ENCODE measurements at regions not wholly inside any gene's neighbourhood (a gene's known extent, or its start where the extent isn't known, plus 50 kb on each side); places are given as distances from the start of the nearest gene placed in this dataset.

DNA sequence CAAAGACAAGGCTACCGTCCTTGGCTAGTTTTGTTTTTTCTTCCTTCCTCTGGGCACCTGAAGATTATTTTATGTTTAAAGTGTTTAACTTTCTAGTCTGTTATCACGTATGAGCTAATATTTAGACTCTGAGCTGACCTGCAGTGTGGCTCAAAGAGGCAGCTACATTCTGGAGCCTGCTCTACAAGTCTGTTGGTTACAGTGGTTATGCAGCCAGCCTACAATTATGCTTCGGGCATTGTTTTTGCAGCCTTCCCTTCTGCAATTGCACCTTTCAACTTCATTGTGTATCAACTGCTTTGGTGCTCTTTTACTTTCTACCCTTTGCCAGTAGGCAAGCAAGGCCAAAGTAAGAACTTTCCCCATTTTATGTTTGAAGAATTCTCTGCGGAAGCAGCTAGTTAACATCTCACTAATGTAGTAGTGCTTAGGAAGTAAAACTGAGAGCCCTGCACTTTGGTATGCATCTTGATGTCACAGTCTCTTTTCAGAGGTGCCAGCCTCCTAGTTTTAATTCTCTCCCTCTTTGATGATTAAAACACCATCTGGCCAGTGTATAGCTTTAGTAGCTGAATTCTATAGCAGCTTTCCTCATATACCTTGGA is 322.1 kb downstream of the FAM170A start:
- TF ChIP-seq, protein P1, sequence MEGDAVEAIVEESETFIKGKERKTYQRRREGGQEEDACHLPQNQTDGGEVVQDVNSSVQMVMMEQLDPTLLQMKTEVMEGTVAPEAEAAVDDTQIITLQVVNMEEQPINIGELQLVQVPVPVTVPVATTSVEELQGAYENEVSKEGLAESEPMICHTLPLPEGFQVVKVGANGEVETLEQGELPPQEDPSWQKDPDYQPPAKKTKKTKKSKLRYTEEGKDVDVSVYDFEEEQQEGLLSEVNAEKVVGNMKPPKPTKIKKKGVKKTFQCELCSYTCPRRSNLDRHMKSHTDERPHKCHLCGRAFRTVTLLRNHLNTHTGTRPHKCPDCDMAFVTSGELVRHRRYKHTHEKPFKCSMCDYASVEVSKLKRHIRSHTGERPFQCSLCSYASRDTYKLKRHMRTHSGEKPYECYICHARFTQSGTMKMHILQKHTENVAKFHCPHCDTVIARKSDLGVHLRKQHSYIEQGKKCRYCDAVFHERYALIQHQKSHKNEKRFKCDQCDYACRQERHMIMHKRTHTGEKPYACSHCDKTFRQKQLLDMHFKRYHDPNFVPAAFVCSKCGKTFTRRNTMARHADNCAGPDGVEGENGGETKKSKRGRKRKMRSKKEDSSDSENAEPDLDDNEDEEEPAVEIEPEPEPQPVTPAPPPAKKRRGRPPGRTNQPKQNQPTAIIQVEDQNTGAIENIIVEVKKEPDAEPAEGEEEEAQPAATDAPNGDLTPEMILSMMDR (IDR thresholded peaks at IDR 0.05) = no peak
- no peak for TF ChIP-seq POLR2A (IDR thresholded peaks at IDR 0.05)

All from uterus (tissue), 2 donors.